HG03280 (cell line): ENCODE measurements at regions not wholly inside any gene's neighbourhood (a gene's known extent, or its start where the extent isn't known, plus 50 kb on each side); places are given as distances from the start of the nearest gene placed in this dataset.

Experiments
- ATAC-seq: cut with Tn5 transposase; IDR thresholded peaks from one replicate; pipeline ENCODE4 v1.9.1; 2021; ENCODE audit warnings: mild to moderate bottlenecking, moderate library complexity; ENCODE audit not compliant: unreplicated experiment

GRCh38 chr4:11342401-11342800 is 86.3 kb downstream of the HS3ST1 start:
- no peak for ATAC-seq

GRCh38 chr4:11341337-11342043 is 87.2 kb downstream of the HS3ST1 start:
- no peak for ATAC-seq

- no peak for ATAC-seq
These were observed 89.5 kb downstream of the HS3ST1 start for GRCh38 chr4:11338956-11339782.

GRCh38 chr4:11337287-11337686 is 91.4 kb downstream of the HS3ST1 start:
- ATAC-seq, result no peak

- no peak for ATAC-seq
These were observed 92.3 kb downstream of the HS3ST1 start for GRCh38 chr4:11336435-11336834.

- no peak for ATAC-seq
These were observed 93.8 kb downstream of the HS3ST1 start for GRCh38 chr4:11334887-11335286.

- no peak for ATAC-seq
These were observed 100.3 kb downstream of the HS3ST1 start for GRCh38 chr4:11328401-11328800.

GRCh38 chr4:11326021-11326420 is 102.7 kb downstream of the HS3ST1 start:
- no peak for ATAC-seq

GRCh38 chr4:11323771-11324170 is 104.9 kb downstream of the HS3ST1 start:
- no peak for ATAC-seq

- ATAC-seq, result no peak
These were observed 115.3 kb downstream of the HS3ST1 start for GRCh38 chr4:11313157-11313943.

- no peak for ATAC-seq
These were observed 116.3 kb downstream of the HS3ST1 start for GRCh38 chr4:11312389-11312788.

GRCh38 chr4:11301075-11301660 is 127.5 kb downstream of the HS3ST1 start:
- no peak for ATAC-seq

GRCh38 chr4:11299836-11300235 is 128.9 kb downstream of the HS3ST1 start:
- ATAC-seq, result no peak

- ATAC-seq, result no peak
These were observed 129.7 kb downstream of the HS3ST1 start for GRCh38 chr4:11299016-11299415.

GRCh38 chr4:11298451-11298850 is 130.2 kb downstream of the HS3ST1 start:
- no peak for ATAC-seq

GRCh38 chr4:11297627-11298026 is 131.1 kb downstream of the HS3ST1 start:
- no peak for ATAC-seq

GRCh38 chr4:11297201-11297600 is 131.5 kb downstream of the HS3ST1 start:
- ATAC-seq, result no peak

GRCh38 chr4:11293866-11294265 is 134.8 kb downstream of the HS3ST1 start:
- no peak for ATAC-seq

- ATAC-seq, result no peak
These were observed 141.6 kb downstream of the HS3ST1 start for GRCh38 chr4:11287055-11287454.

GRCh38 chr4:11286533-11286932 is 142.2 kb downstream of the HS3ST1 start:
- no peak for ATAC-seq

GRCh38 chr4:11281720-11282119 is 147.0 kb downstream of the HS3ST1 start:
- ATAC-seq, result no peak
